ENCODE measurements at regions not wholly inside any gene's neighbourhood (a gene's known extent, or its start where the extent isn't known, plus 50 kb on each side); places are given as distances from the start of the nearest gene placed in this dataset.

DNA sequence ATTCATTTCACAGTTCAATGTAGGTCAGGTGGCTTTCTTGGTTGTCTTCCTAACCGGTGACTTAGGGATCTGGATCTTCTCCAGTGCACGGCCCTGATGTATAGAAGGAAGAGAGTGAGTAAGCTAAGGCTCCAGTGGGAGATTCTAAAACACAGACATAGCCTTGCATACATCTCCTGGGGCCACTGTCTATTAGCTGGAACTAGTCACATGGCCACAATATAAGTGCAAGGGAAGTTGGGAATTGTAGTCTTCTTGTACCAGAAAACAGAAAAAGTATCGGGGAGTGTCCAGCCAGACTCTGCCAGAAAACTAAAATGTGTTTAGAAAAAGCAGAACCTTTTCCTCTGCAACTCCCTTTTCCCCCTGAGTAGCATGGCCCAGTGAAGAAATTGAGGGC lies 531.6 kb downstream of the VRK1 start:
- no peak for TF ChIP-seq CTCF (conservative IDR thresholded peaks at IDR 0.05)
- H3K27ac ChIP-seq, result no peak overlapping the region

- no peak for TF ChIP-seq CTCF (conservative IDR thresholded peaks at IDR 0.05)
- H3K27ac ChIP-seq, result no peak overlapping the region
These were observed 532.5 kb downstream of the VRK1 start for GRCh38 chr14:97329701-97330100.

GRCh38 chr14:97331058-97331457 lies 533.9 kb downstream of the VRK1 start:
- no peak for TF ChIP-seq CTCF (conservative IDR thresholded peaks at IDR 0.05)

DNA sequence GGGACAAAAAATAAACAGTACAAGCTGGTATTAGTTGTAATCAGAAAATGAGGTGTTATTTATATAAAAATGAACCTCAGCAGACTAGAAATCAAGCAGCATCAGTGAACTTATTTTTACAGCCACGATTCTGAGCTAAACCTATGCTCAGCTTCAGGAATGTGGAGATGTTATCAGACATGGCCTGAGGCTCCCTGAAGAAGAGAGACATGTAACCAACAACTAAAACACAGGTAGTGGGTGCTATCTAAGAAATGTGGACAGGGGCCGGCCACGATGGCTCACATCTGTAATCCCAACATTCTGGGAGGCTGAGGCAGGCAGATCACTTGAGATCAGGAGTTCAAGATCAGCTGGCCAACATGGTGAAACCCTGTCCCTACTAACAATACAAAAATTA lies 534.3 kb downstream of the VRK1 start:
- no peak overlapping the region for H3K27ac ChIP-seq
- TF ChIP-seq CTCF (conservative IDR thresholded peaks at IDR 0.05), result no peak

More at GRCh38 chr14:97331058-97331457, 533.9 kb downstream of the VRK1 start:
- H3K27ac ChIP-seq, result no peak overlapping the region

DNA sequence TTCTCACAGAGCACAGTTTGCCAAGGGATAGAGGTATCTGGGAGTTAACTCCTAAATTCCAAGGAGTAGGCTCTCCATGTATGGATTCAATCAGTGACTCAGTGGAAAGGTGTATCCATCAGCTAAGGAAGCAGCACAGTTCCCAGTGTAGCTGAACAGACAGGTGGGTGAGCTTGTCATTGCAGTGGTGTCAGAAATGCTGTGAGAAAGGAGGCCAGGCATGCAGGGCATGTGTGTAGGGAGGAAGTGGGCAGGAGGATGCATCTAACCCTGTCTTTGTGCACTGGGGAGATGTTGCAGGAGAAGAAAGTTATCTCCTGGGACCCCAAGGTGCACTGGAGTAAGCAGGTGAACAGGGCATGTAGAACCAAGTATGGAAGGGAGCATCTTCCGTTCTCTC lies 539.0 kb downstream of the VRK1 start:
- no peak overlapping the region for H3K27ac ChIP-seq
- TF ChIP-seq CTCF (conservative IDR thresholded peaks at IDR 0.05), result no peak

- TF ChIP-seq CTCF (conservative IDR thresholded peaks at IDR 0.05), result no peak
- H3K27ac ChIP-seq, result no peak overlapping the region
These were observed 539.6 kb downstream of the VRK1 start for GRCh38 chr14:97336816-97337215.

GRCh38 chr14:97337267-97337666 lies 540.1 kb downstream of the VRK1 start:
- no peak overlapping the region for H3K27ac ChIP-seq

More at GRCh38 chr14:97337267-97337666, 540.1 kb downstream of the VRK1 start:
- TF ChIP-seq CTCF (conservative IDR thresholded peaks at IDR 0.05), result no peak
